ENCODE measurements at regions not wholly inside any gene's neighbourhood (a gene's known extent, or its start where the extent isn't known, plus 50 kb on each side); places are given as distances from the start of the nearest gene placed in this dataset.

- no peaks in the 10 kb centered on the region for H3K36me3 ChIP-seq (ENCODE audit: insufficient read depth, low read length)
- no peak overlapping the region for H3K4me2 ChIP-seq (ENCODE audit: insufficient read depth, low read length)
- no peaks in the 10 kb centered on the region for H3K27me3 ChIP-seq (ENCODE audit: insufficient read depth, low read length)
- no peak overlapping the region for H2AFZ ChIP-seq (ENCODE audit: low read length)
- H3K4me3 ChIP-seq (ENCODE audit: insufficient read depth, low read length), result no peak overlapping the region
- H3K9me3 ChIP-seq (ENCODE audit: low read depth, low read length), result no peaks in the 10 kb centered on the region
- DNase-seq (ENCODE audit: insufficient read length, low spot score, missing footprints), result no peak
- TF ChIP-seq CTCF (IDR thresholded peaks at IDR 0.05; ENCODE audit: extremely low read depth, low read depth, low read length), result no peak
- H3K4me1 ChIP-seq (ENCODE audit: insufficient read depth, low read length), result peaks cover 5% of the 10 kb centered on the region
- H3K79me2 ChIP-seq (ENCODE audit: insufficient read depth, low read length), result no peaks in the 10 kb centered on the region
- H4K20me1 ChIP-seq (ENCODE audit: insufficient read depth, low read length), result no peaks in the 10 kb centered on the region
- H3K27ac ChIP-seq (ENCODE audit: low read depth, low read length), result no peak overlapping the region
Observed at GRCh38 chrX:10939424-10939823, 171.7 kb upstream of the HCCS start.

GRCh38 chrX:10944136-10944885 is 166.8 kb upstream of the HCCS start:
- H3K4me1 ChIP-seq (ENCODE audit: insufficient read depth, low read length), result peaks cover 5% of the 10 kb centered on the region
- H4K20me1 ChIP-seq (ENCODE audit: insufficient read depth, low read length), result no peaks in the 10 kb centered on the region
- no peaks in the 10 kb centered on the region for H3K36me3 ChIP-seq (ENCODE audit: insufficient read depth, low read length)
- H3K27me3 ChIP-seq (ENCODE audit: insufficient read depth, low read length), result no peaks in the 10 kb centered on the region
- DNase-seq (ENCODE audit: insufficient read length, low spot score, missing footprints), result no peak
- no peak for TF ChIP-seq CTCF (IDR thresholded peaks at IDR 0.05; ENCODE audit: extremely low read depth, low read depth, low read length)
- no peaks in the 10 kb centered on the region for H3K79me2 ChIP-seq (ENCODE audit: insufficient read depth, low read length)
- no peaks in the 10 kb centered on the region for H3K9me3 ChIP-seq (ENCODE audit: low read depth, low read length)
- H2AFZ ChIP-seq (ENCODE audit: low read length), result no peak overlapping the region
- no peak overlapping the region for H3K4me3 ChIP-seq (ENCODE audit: insufficient read depth, low read length)
- H3K27ac ChIP-seq (ENCODE audit: low read depth, low read length), result no peak overlapping the region
- no peak overlapping the region for H3K4me2 ChIP-seq (ENCODE audit: insufficient read depth, low read length)

- TF ChIP-seq CTCF (IDR thresholded peaks at IDR 0.05; ENCODE audit: extremely low read depth, low read depth, low read length), result no peak
- Histone ChIP-seq H3K79me2 (ENCODE audit: insufficient read depth, low read length) (no peaks in the 10 kb centered on the region), H3K4me2 (ENCODE audit: insufficient read depth, low read length) (no peak overlapping the region), H2AFZ (ENCODE audit: low read length) (no peak overlapping the region), H3K4me3 (ENCODE audit: insufficient read depth, low read length) (no peak overlapping the region), H3K4me1 (ENCODE audit: insufficient read depth, low read length) (no peaks in the 10 kb centered on the region), H3K9me3 (ENCODE audit: low read depth, low read length) (no peaks in the 10 kb centered on the region), H3K36me3 (ENCODE audit: insufficient read depth, low read length) (no peaks in the 10 kb centered on the region), H3K27ac (ENCODE audit: low read depth, low read length) (no peak overlapping the region), H4K20me1 (ENCODE audit: insufficient read depth, low read length) (no peaks in the 10 kb centered on the region), H3K27me3 (ENCODE audit: insufficient read depth, low read length) (no peaks in the 10 kb centered on the region)
- no peak for DNase-seq (ENCODE audit: insufficient read length, low spot score, missing footprints)
Observed at GRCh38 chrX:10945498-10945897, 165.6 kb upstream of the HCCS start.

GRCh38 chrX:10949541-10949940 is 161.6 kb upstream of the HCCS start:
- Histone ChIP-seq H3K27me3 (ENCODE audit: insufficient read depth, low read length) (no peaks in the 10 kb centered on the region), H3K27ac (ENCODE audit: low read depth, low read length) (no peak overlapping the region), H2AFZ (ENCODE audit: low read length) (no peak overlapping the region), H3K4me3 (ENCODE audit: insufficient read depth, low read length) (no peak overlapping the region), H4K20me1 (ENCODE audit: insufficient read depth, low read length) (no peaks in the 10 kb centered on the region), H3K4me2 (ENCODE audit: insufficient read depth, low read length) (no peak overlapping the region), H3K79me2 (ENCODE audit: insufficient read depth, low read length) (no peaks in the 10 kb centered on the region), H3K36me3 (ENCODE audit: insufficient read depth, low read length) (no peaks in the 10 kb centered on the region), H3K9me3 (ENCODE audit: low read depth, low read length) (peaks cover 3% of the 10 kb centered on the region), H3K4me1 (ENCODE audit: insufficient read depth, low read length) (no peaks in the 10 kb centered on the region)
- no peak for DNase-seq (ENCODE audit: insufficient read length, low spot score, missing footprints)
- no peak for TF ChIP-seq CTCF (IDR thresholded peaks at IDR 0.05; ENCODE audit: extremely low read depth, low read depth, low read length)
